Skeletal muscle tissue (tissue), 3 donors: ENCODE measurements at regions not wholly inside any gene's neighbourhood (a gene's known extent, or its start where the extent isn't known, plus 50 kb on each side); places are given as distances from the start of the nearest gene placed in this dataset.
"Not testable (repeated sequence)": the region's sequence is repeated elsewhere in the genome, so short reads cannot be mapped to it uniquely, and the experiment has no call there.

Experiments
- H3K27ac ChIP-seq: one replicate; pipeline ENCODE4 v1.7.0; 2013; ENCODE audit warnings: mild to moderate bottlenecking, low read depth, low read length, inconsistent platforms
- H3K27me3 ChIP-seq, 3 donors: one replicate each; pipeline ENCODE4 v1.7.0; 2013; ENCODE audit warnings: low read length in 3 of 3; ENCODE audit not compliant: control insufficient read depth in 3 of 3, insufficient read depth in 3 of 3
- H3K36me3 ChIP-seq, 3 donors: one replicate each; pipeline ENCODE4 v1.7.0; 2013; ENCODE audit warnings: low read length in 3 of 3; ENCODE audit not compliant: control insufficient read depth in 3 of 3, insufficient read depth in 3 of 3
- H3K4me1 ChIP-seq, 3 donors: one replicate each; pipeline ENCODE4 v1.7.0; 2013; ENCODE audit warnings: low read length in 3 of 3, mild to moderate bottlenecking in 3 of 3; ENCODE audit not compliant: control insufficient read depth in 3 of 3, insufficient read depth in 3 of 3
- H3K4me3 ChIP-seq, 3 donors: one replicate each; pipeline ENCODE4 v1.7.0; 2013; ENCODE audit warnings: low read length in 3 of 3
- H3K9ac ChIP-seq, 3 donors: one replicate each; pipeline ENCODE4 v1.7.0; 2013; ENCODE audit warnings: low read length in 3 of 3, mild to moderate bottlenecking in 3 of 3, moderate library complexity in 2 of 3, low read depth in 1 of 3
- H3K9me3 ChIP-seq, 3 donors: one replicate each; pipeline ENCODE4 v1.7.0; 2013; ENCODE audit warnings: low read length in 3 of 3; ENCODE audit not compliant: control insufficient read depth in 3 of 3
- donor health status: Osteomylitis.

DNA sequence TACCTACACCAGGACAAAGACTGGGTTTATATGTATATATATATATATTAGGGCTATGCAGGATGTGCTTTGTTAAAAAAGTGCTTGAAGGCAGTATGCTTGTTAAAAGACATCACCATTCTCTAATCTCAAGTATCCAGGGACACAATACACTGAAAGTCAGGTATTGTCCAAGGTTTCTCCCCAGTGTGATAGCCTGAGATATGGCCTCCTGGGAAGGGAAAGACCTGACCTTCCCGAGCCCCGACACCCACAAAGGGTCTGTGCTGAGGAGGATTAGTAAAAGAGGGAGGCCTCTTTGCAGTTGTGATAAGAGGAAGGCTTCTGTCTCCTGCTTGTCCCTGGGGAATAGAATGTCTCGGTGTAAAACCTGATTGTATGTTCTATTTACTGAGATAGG, 156.9 kb downstream of the GPX5 start:
- peaks cover 18 to 33% (median 20%) of the 10 kb centered on the region in 3 donors for H3K27me3 ChIP-seq
- H3K4me1 ChIP-seq = no peaks in the 10 kb centered on the region
- H3K4me3 ChIP-seq = no peak overlapping the region
- H3K27ac ChIP-seq = no peak overlapping the region
- H3K36me3 ChIP-seq = no peaks in the 10 kb centered on the region
- no peak overlapping the region for H3K9ac ChIP-seq
- H3K9me3 ChIP-seq = no peaks in the 10 kb centered on the region

DNA sequence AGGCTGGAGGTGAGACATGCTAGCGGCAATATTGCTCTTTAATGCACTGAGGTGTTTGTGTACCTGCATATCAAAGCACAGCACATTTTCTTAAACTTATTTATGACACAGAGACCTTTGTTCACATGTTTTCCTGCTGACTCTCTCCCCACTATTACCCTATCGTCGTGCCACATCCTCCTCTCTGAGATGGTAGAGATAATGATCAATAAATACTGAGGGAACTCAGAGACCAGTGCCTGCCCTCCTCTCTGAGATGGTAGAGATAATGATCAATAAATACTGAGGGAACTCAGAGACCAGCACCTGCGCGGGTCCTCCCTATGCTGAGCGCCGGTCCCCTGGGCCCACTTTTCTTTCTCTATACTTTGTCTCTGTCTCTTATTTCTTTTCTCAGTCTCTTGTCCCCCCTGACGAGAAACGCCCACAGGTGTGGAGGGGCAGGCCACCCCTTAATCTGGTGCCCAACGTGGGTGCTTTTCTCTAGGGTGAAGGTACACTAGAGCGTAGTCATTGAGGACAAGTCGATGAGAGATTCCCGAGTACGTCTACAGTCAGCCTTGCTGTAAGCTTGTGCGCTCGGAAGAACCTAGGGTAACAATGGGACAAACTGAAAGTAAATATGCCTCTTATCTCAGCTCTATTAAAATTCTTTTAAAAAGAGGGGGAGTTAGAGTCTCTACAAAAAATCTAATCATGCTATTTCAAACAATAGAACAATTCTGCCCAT, 157.4 kb downstream of the GPX5 start:
- H3K9ac ChIP-seq, H3K27ac ChIP-seq, H3K4me3 ChIP-seq, H3K4me1 ChIP-seq, H3K36me3 ChIP-seq, H3K9me3 ChIP-seq: not testable (repeated sequence)
- H3K27me3 ChIP-seq = peaks cover 18 to 39% (median 20%) of the 10 kb centered on the region in 3 donors

DNA sequence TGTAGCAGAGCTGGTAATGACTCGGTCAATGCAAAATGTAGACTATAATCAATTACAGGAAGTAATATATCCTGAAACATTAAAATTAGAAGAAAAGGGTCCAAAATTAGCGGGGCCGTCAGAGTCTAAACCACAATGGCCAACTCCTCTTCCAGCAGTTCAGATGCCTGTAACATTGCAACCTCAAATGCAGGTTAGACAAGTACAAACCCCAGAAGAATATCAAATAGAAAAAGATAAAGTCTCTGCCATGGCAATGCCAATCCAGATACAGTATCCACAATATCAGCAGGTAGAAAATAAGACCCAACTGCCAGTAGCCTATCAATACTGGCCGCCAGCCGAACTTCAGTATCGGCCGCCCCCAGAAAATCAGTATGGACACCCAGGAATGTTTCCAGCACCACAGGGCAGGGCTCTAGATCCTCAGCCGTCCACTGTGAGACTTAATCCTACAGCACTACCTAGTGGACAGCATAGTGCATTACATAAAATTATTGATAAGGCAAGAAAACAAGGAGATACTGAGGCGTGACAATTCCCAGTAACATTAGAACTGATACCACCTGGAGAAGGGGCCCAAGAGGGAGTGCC, 158.4 kb downstream of the GPX5 start:
- peaks cover 17 to 42% (median 20%) of the 10 kb centered on the region in 3 donors for H3K27me3 ChIP-seq

DNA sequence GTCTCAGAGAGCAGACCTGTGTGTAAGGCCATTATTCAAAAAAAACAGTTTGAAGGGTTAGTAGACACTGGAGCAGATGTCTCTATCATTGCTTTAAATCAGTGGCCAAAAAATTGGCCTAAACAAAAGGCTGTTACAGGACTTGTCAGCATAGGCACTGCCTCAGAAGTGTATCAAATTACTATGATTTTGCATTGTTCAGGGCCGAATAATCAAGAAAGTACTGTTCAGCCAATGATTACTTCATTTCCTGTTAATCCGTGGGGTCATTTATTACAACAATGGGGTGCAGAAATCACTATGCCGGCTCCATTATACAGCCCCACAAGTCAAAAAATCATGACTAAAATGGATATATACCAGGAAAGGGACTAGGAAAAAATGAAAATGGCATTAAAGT, 160.3 kb downstream of the GPX5 start:
- H3K9me3 ChIP-seq, H3K36me3 ChIP-seq, H3K27ac ChIP-seq, H3K4me1 ChIP-seq, H3K4me3 ChIP-seq: not testable (repeated sequence)
- H3K9ac ChIP-seq = peak overlapping the region in 1 of 3 donors; percentile 42
- H3K27me3 ChIP-seq = peaks cover 14 to 46% (median 20%) of the 10 kb centered on the region in 3 donors

More for the DNA sequence above, 158.4 kb downstream of the GPX5 start:
- Histone ChIP-seq H3K9ac (no peak overlapping the region), H3K4me3 (no peak overlapping the region), H3K4me1 (no peaks in the 10 kb centered on the region), H3K9me3 (no peaks in the 10 kb centered on the region), H3K36me3 (no peaks in the 10 kb centered on the region), H3K27ac (no peak overlapping the region)

DNA sequence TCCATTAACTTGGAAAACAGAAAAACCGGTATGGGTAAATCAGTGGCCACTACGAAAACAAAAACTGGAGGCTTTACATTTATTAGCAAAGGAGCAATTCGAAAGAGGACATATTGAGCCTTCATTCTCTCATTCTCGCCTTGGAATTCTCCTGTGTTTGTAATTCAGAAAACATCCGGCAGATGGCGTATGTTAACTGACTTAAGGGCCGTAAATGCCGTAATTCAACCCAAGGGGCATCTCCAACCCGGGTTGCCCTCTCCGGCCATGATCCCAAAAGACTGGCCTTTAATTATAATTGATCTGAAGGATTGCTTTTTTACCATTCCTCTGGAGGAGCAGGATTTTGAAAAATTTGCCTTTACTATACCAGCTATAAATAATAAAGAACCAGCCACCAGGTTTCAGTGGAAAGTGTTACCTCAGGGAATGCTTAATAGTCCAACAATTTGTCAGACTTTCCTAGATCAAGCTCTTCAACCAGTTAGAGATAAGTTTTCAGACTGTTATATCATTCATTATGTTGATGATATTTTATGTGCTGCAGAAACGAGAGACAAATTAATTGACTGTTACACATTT, 160.9 kb downstream of the GPX5 start:
- Histone ChIP-seq H3K9ac (peak overlapping the region in 1 of 3 donors; percentile 42), H3K27me3 (peaks cover 14 to 45% (median 20%) of the 10 kb centered on the region in 3 donors)
- H3K27ac ChIP-seq, H3K36me3 ChIP-seq, H3K9me3 ChIP-seq, H3K4me3 ChIP-seq, H3K4me1 ChIP-seq: not testable (repeated sequence)

DNA sequence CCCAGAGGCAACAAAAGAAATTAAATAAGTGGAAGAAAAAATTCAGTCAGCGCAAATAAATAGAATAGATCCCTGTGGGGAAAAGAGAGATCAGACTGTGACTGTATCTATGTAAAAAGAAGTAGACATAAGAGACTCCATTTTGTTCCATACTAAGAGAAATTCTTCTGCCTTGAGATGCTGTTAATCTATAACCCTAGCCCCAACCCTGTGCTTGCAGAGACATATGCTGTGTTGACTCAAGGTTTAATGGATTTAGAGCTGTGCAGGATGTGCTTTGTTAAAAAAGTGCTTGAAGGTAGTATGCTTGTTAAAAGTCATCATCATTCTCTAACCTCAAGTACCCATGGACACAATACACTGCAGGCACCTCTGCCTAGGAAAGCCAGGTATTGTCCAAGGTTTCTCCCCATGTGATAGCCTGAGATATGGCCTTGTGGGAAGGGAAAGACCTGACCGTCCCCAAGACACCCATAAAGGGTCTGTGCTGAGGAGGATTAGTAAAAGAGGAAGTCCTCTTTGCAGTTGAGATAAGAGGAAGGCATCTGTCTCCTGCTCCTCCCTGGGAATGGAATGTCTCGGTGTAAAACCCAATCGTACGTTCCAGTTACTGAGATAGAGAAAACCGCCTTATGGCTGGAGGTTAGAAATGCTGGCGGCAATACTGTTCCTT, 161.8 kb downstream of the GPX5 start:
- H3K27me3 ChIP-seq = peaks cover 6 to 45% (median 11%) of the 10 kb centered on the region in 3 donors
- not testable (repeated sequence) for H3K9me3 ChIP-seq, H3K9ac ChIP-seq, H3K36me3 ChIP-seq, H3K4me1 ChIP-seq, H3K4me3 ChIP-seq, H3K27ac ChIP-seq

DNA sequence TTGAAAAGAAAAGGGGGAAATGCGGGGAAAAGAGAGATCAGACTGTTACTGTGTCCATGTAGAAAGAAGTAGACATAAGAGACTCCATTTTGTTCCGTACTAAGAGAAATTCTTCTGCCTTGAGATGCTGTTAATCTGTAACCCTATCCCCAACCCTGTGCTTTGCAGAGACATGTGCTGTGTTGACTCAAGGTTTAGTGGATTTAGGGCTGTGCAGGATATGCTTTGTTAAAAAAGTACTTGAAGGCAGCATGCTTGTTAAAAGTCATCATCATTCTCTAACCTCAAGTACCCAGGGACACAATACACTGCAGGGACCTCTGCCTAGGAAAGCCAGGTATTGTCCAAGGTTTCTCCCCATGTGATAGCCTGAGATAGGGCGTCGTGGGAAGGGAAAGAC, 166.3 kb downstream of the GPX5 start:
- H3K27me3 ChIP-seq = peaks cover 29 to 60% (median 33%) of the 10 kb centered on the region in 3 donors
- not testable (repeated sequence) for H3K9me3 ChIP-seq, H3K4me3 ChIP-seq, H3K27ac ChIP-seq, H3K4me1 ChIP-seq, H3K36me3 ChIP-seq, H3K9ac ChIP-seq

DNA sequence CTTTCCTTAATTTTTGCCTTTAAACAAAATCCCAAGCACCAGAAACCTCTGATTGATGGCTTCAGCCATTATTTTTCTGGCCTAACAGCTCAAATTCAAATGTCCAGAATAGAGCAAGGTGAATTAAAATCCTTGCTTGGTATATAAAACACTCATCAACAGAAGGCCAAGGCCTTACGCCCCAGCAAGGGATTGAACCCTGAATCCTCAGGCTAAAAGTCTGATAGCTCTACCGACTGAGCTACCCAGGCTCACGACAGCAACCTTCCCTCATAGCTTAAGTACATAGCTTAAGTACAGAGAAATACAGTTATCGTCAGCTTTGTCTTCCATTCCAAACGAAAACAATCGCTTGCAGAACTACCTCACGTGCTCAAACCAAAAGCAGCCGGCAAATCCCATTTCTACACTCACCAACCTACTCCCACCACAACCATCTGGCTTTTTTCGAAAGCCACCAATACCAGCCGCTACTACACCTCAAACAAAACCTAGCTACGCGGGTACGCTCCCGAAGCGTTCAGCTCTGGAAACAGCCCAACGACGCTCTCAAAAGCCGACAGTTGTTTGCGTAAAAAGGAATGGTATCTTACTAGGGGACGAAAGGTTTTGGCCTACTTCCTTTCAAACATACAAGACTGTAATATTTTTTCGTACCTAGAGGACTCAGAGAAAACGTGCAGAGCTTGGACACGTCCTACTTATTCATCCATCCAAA, 167.5 kb downstream of the GPX5 start:
- Histone ChIP-seq H3K36me3 (no peaks in the 10 kb centered on the region), H3K4me3 (no peak overlapping the region), H3K9me3 (no peaks in the 10 kb centered on the region), H3K4me1 (no peaks in the 10 kb centered on the region), H3K27ac (no peak overlapping the region), H3K9ac (no peak overlapping the region), H3K27me3 (peaks cover 38 to 65% (median 39%) of the 10 kb centered on the region in 3 donors)

DNA sequence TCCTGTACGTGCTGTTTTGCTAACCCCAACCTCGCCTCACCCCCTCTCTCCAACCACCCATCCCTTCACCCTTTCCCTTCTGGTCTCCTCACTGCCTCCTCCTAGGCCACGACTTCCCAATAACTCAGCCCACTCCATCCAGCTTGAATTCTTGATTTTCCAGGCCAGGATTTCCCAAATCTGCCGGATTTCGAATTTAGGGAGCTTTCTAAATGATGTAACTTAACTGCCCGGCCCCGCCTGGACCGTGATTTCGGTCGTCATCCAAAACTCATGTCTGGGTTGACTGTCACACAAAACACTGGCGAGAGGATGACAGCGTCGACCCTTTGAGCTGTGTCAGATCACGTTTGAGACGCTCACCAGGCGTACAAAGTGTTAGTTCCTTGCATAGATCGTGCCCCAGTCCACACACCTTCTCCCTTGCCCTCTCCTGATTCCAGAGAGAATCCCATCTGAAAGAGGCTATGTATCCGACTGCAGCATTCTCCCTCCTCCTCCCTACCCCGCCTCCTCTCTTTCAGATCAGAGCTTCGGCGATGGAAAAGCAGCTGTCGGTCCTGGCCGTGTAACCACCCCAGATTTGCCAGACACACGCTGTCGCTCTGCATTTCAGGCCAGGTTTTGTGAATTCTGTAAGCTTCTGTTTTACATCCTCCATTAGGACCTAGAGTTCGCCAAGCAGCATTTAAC, 168.2 kb downstream of the GPX5 start:
- Histone ChIP-seq H3K4me3 (no peak overlapping the region), H3K9ac (no peak overlapping the region), H3K27ac (no peak overlapping the region), H3K4me1 (no peaks in the 10 kb centered on the region), H3K9me3 (no peaks in the 10 kb centered on the region), H3K27me3 (peaks cover 38 to 68% (median 39%) of the 10 kb centered on the region in 3 donors), H3K36me3 (no peaks in the 10 kb centered on the region)
